ENCODE measurements at regions not wholly inside any gene's neighbourhood (a gene's known extent, or its start where the extent isn't known, plus 50 kb on each side); places are given as distances from the start of the nearest gene placed in this dataset.

DNA sequence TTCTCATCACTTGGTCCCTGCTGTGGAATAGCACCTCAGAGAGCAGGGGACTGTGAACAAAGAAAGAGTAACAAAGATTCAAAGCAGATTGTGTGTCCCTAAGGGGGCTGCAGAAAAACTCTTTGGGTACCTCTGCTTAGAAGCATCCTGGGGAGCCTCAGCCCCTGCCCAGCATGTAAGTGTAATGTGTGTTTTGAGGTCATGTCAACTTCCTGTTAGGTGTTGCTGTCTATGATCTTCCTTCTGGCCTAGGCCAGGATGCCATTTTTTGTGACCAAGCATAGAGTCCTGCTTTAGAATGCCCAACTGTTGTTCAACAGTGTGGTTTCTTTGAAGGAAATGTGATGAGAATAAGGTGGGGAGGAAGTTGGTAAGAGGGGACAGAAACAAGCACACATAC lies 77.1 kb upstream of the BCL6 start:
- ChIA-PET CTCF (no interaction called here), POLR2A (no interaction called here)
- no peaks in the 10 kb centered on the region for H3K36me3 ChIP-seq (ENCODE audit: control insufficient read depth, insufficient read depth, low read length)
- no peak overlapping the region for H3K4me3 ChIP-seq (ENCODE audit: low read depth, low read length)
- no peaks in the 10 kb centered on the region; the same call in 1 of the 2 replicates for H3K27me3 ChIP-seq (ENCODE audit: control insufficient read depth, insufficient read depth, low read length)
- no peak for DNase-seq (ENCODE audit: low read depth)
- TF ChIP-seq, protein P1, sequence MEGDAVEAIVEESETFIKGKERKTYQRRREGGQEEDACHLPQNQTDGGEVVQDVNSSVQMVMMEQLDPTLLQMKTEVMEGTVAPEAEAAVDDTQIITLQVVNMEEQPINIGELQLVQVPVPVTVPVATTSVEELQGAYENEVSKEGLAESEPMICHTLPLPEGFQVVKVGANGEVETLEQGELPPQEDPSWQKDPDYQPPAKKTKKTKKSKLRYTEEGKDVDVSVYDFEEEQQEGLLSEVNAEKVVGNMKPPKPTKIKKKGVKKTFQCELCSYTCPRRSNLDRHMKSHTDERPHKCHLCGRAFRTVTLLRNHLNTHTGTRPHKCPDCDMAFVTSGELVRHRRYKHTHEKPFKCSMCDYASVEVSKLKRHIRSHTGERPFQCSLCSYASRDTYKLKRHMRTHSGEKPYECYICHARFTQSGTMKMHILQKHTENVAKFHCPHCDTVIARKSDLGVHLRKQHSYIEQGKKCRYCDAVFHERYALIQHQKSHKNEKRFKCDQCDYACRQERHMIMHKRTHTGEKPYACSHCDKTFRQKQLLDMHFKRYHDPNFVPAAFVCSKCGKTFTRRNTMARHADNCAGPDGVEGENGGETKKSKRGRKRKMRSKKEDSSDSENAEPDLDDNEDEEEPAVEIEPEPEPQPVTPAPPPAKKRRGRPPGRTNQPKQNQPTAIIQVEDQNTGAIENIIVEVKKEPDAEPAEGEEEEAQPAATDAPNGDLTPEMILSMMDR (IDR thresholded peaks at IDR 0.05; ENCODE audit: insufficient read depth, low read depth, low read length), result no peak

DNA sequence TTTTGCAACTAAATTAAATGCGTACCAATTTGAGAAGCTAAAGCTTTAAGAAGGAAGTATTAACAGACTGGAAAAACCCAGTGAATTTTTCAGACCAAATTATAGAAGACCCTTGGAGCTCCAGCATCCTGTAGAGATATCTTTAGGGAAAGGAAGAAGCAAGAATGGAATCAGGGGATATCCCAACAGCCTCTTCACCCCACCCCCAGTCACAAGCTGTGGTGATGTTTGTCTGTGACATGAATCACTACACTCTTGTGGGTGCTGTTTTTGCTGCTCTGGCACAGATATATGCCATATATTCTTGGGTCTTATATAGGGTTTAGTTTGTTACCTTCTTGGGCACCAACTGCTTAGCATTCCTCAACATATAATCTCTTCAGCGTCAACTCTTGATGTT lies 78.5 kb upstream of the BCL6 start:
- no peak for DNase-seq (ENCODE audit: low read depth)
- TF ChIP-seq, protein P1 (IDR thresholded peaks at IDR 0.05; ENCODE audit: insufficient read depth, low read depth, low read length), result no peak
- ChIA-PET POLR2A (no interaction called here), CTCF (no interaction called here)
- Histone ChIP-seq H3K27me3 (ENCODE audit: control insufficient read depth, insufficient read depth, low read length) (no peaks in the 10 kb centered on the region; the same call in 1 of the 2 replicates), H3K4me3 (ENCODE audit: low read depth, low read length) (no peak overlapping the region), H3K36me3 (ENCODE audit: control insufficient read depth, insufficient read depth, low read length) (no peaks in the 10 kb centered on the region)

DNA sequence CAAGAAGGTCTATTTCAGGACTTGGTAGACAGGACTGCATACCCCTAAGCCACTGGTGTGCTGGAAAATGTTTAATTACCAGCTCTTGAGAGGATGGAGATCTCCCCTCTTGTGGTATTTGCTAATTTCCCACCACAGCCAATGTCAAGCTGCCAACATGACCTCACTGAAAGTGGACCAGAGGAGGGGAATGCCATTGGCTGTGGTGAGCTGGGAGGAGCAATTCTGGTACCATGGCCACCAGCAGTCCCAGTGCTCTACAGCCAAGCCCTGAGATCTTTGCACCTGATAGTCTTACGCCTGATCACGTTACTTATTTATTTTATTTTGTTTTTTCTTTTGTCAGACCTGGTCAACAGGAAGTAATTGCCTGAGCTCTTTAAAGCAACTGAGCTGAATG lies 82.5 kb upstream of the BCL6 start:
- H3K27me3 ChIP-seq (ENCODE audit: control insufficient read depth, insufficient read depth, low read length), result no peaks in the 10 kb centered on the region
- CTCF ChIA-PET, result no interaction called here
- no peaks in the 10 kb centered on the region for H3K36me3 ChIP-seq (ENCODE audit: control insufficient read depth, insufficient read depth, low read length)
- POLR2A ChIA-PET, result no interaction called here
- H3K4me3 ChIP-seq (ENCODE audit: low read depth, low read length), result no peak overlapping the region
- DNase-seq (ENCODE audit: low read depth), result no peak
- TF ChIP-seq, protein P1 (IDR thresholded peaks at IDR 0.05; ENCODE audit: insufficient read depth, low read depth, low read length), result no peak

DNA sequence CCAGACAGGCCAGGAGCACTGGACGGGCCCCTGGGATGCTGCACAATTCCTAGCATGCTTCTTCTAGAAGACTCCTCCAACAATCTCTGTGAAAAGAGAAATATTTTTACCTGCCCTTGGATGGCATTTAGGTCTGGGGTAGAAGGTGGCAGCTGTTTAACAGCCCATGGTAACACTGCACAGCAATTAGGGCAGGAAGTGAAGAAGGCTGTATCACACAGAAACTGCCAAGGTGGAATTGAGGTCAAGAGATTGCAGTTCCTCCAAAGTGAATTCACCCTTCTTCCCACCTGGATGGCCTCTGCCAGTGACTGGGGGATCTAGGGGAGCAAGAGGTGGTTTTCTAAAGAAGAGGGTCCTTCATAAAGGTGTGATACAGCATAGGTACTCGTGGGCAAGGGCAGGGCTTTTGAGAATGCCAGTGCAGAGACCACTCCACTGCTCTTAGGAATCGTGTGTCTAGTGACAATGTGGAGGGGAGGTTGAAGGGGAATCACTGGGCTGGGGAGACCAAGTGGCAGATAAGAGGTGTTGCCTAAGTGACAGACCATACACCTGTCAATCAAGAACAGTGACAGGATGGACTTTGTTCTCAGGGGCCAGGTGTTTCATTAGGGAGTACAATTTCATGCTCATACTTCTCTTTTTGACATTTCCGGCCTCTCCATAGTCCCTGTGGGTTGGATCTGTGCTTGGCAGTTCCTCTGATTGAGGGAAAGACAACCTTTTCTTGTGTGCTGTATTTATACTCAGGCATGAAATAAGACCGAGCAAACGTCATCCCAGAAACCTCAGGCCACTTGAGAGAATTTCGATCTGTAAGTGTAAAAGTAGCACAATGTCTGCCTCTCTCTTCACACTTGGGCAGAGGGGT lies 83.5 kb upstream of the BCL6 start:
- Histone ChIP-seq H3K36me3 (ENCODE audit: control insufficient read depth, insufficient read depth, low read length) (no peaks in the 10 kb centered on the region), H3K27me3 (ENCODE audit: control insufficient read depth, insufficient read depth, low read length) (no peaks in the 10 kb centered on the region), H3K4me3 (ENCODE audit: low read depth, low read length) (no peak overlapping the region)
- ChIA-PET CTCF (no interaction called here), POLR2A (no interaction called here)
- no peak for DNase-seq (ENCODE audit: low read depth)
- TF ChIP-seq, protein P1 (IDR thresholded peaks at IDR 0.05; ENCODE audit: insufficient read depth, low read depth, low read length), result no peak

DNA sequence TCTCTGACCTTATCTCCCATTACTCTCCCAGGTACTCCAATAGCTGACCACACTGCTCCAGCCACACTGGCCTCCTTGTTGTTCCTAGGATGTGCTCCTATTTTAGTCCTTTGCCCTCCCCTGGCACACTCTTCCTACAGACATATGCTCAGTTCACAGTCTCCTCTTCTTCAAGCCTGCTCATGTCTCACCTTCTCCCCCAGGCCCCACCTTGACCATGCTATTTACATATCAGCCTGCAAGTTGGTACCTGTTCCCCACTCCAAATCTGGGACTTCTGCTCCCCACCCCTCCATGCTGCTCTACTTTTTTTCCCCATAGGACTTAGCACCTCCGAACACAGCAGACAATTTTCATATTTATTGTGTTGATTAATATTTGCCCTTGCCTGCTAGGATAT lies 84.9 kb upstream of the BCL6 start:
- Histone ChIP-seq H3K36me3 (ENCODE audit: control insufficient read depth, insufficient read depth, low read length) (no peaks in the 10 kb centered on the region), H3K27me3 (ENCODE audit: control insufficient read depth, insufficient read depth, low read length) (no peaks in the 10 kb centered on the region), H3K4me3 (ENCODE audit: low read depth, low read length) (no peak overlapping the region)
- POLR2A ChIA-PET, result no interaction called here
- TF ChIP-seq, protein P1 (IDR thresholded peaks at IDR 0.05; ENCODE audit: insufficient read depth, low read depth, low read length), result no peak
- CTCF ChIA-PET, result no interaction called here
- no peak for DNase-seq (ENCODE audit: low read depth)

All from BJ (cell line).